ENCODE measurements at regions not wholly inside any gene's neighbourhood (a gene's known extent, or its start where the extent isn't known, plus 50 kb on each side); places are given as distances from the start of the nearest gene placed in this dataset.
"Not testable (repeated sequence)": the region's sequence is repeated elsewhere in the genome, so short reads cannot be mapped to it uniquely, and the experiment has no call there.

DNA sequence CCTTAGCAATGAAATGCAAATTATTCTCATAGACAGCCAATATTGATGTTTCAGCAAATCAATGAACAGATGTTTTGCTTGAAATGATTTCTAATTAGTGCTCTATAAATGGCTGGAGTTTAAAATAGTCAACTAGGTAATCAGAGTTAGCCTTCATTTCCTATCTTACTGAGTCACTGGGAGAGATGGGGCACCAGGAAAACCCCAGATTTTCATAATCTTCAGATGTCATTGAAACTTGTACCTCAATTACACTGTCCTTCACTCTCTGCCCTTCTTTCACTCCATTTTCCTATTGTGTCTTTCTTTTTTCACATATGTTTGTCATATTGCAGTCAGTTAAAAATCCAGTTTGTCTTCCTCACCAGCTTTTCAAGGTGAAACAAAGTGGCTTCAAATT, 92.7 kb downstream of the C12orf75 start:
- DNase-seq: no peak

DNA sequence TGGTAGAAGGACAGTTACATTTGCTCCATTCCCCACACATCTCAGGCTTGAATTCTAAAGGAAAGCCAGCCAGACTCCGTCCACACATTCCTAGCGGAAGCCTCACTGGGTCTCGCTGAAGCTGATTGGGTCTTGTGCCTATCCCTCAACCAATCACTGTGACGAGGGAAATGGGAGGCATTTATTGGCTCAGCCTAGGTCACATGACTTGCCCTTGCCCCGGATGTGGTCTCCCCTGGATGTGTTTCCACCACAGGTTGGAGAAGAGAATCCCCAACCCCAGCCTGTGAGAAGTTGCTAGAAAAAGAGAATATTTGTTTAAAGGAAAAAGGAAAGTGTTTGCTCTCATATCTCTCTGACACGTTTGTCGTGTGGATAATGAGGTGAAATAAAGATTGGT, 93.4 kb downstream of the C12orf75 start:
- DNase-seq: no peak

DNA sequence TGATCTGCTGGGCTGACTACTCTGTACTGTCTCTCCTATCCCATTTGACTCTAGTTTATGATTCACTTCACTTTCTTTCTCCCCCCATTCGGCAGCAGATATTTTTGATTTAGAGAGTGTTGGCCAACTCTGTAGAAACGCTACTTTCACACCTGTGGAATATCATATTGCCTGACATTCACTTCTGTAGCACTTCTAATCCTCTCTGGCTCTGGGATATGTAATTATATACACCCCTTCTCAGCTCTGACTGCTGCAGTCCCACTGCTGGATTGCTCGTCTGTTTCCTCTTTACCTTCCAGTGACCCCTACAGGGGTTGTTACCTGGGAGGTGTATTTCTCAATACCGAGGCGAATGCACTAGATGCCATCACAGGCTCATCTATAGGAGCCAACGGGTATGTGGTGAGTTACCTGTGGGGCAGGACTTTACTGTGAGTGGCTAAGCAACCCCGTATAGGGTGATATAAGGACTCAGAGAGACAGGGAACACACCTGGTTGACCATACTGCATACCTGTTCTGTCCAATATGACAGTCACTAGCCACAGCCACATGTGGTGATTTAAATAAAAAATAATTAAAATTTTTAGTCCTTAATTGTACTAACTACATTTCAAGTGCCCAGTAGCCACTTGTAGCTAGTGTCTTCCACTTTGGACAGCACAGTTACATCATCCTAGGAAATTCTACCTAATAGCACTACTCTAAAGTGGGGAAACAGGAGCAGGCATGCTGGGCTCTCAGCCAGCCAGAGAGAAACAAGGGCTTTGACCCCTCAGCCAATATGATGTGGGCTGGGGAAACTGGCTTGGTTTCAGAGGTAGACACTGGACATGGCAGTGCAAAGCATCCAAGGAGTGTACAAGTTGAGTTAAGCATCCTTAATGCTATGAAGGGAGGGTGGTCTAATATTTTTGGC, 95.0 kb downstream of the C12orf75 start:
- no peak for DNase-seq

DNA sequence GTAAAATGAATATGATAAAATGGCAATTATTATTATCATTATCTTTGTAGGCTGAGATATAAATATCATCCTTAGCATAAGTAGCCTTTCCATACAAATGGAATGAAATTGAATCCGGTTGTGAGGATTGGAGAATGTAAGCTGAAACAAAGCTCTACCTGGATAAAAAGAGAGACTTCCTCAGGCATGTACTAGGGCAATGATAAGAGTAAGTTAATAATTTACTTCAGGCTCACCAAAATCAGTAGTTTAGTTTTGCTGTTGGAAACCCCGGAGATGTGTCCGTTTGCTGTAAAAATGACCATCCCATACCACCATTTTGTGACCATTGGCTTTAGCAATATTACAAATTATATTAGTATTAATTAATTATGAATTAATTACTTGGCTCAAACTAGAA, 96.3 kb downstream of the C12orf75 start:
- DNase-seq: no peak

DNA sequence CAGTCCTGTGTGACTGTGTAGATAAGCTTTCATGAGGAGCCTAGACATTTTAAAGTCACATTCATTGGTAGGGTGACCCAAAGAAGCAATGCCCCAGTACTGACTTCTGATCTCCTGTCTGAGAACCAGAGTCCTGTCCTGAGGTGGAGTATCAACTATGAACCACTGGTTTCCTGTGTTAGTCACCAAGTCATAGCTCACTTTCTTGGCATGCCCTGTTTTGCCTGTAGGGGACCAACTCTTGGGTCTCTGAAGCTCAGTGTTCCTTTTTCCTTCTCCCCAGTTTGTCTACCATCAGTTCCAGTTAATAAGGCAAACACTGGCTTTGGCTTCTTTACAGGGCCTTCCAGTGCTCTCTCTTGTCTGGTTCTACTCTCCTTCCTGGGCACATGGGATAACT, 97.4 kb downstream of the C12orf75 start:
- DNase-seq: peak; percentile 60

DNA sequence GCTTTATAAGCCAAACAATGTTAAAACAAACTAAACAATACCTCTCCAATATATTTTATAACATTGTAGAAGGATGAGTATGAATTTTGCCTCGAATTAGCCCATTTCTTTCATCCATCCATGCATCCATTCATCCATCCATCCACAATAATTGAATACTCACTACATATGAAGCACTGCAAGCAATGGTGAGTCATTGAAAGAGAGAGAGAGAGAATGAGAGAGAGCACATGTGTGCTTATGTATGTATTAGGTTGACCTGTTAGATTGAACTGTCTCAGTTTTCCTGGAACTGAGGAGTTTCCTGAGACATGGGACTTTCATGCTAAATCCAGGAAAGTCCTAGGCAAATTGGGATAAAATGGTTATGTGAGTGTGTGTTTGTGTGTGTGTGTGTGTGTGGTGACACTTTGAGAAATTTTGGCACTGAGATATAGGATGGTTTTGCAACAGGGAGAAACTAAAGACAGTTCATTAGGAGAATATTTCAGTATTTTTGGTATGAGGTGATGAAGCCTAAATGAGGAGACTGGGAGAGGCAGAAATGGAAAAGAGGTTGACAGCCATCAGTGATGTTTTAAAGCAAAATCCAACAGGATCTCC, 98.4 kb downstream of the C12orf75 start:
- no peak for DNase-seq

DNA sequence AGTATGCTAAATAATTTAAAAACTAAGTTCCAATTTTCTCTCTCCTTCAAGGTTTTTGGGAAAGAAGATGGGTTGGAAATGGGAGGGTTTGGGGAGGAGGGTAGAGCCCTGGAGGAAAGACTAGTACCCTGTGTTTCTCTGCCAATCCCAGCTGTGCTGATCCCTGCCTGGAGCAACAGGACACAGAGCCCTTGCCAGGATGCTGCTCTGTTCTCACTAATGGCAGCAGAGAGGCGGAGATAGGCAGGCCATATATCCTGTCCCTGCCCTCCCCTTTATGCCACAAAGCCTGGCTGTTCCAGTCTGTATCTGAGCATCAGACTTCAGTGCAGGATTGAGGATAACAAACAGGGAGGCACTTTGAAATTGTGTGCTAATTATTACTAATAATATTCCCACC, 99.0 kb downstream of the C12orf75 start:
- DNase-seq: no peak

DNA sequence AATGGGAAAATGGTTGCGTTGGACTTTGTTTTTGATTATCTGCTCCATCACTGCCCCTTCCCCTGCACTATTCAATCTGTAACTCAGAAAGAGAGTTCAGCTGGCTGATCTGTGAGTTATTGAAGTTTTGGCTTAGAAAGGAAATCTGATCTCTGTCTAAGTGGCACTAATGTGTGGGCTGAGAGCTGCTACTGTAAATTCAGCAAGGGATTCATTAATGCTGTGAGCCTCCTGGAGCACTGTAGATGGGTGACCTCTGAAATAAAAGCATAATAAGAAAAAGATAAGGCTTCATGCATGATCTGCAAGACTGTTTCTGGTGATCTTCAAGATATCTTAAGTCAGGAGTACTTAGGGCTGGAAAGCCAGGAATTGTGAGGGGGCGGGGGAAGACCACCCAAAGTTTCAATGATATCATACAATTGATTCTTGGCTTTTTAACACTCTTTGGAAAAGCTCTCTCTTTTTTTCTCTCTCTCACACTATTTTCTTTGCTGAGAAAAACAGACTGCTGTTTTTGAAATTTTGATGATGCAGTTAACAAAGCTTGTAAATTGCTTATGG, 101.1 kb downstream of the C12orf75 start:
- DNase-seq: no peak

DNA sequence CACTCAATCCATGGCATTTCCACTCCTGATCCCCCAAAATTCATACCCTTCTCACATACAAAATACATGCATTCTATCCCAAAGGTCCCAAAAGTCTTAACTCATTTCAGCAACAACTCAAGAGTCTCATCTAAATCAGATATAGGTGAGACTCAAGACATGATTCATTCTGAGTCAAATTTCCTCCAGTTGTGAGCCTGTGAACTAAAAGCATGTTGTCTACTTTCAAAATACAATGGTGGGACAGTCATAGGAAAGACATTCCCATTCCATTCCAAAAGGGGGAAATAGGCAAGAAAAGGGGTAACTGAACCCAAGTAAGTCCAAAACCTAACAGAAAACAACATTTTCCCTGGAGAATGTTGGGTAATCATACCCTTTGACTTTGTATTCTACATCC, 103.3 kb downstream of the C12orf75 start:
- DNase-seq: peak; percentile 75

DNA sequence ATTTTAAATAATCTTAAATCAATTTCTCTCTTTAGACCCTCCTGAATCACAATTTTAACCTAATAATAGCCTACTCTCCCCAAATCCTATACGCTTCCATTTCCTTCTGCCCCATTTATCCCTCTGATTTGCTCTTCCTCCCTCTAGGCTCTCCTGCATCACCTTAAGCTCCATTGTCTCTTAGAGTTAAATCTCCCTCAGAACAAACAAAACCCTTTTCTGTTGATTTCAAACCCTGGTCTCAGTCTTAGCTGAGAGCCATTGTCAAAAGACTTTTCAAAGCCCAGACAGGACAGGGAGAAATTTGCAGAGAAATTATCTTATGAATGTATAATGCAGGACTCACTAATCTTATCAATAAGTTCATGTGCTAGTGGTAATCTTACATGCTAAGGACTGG, 106.1 kb downstream of the C12orf75 start:
- DNase-seq: no peak

DNA sequence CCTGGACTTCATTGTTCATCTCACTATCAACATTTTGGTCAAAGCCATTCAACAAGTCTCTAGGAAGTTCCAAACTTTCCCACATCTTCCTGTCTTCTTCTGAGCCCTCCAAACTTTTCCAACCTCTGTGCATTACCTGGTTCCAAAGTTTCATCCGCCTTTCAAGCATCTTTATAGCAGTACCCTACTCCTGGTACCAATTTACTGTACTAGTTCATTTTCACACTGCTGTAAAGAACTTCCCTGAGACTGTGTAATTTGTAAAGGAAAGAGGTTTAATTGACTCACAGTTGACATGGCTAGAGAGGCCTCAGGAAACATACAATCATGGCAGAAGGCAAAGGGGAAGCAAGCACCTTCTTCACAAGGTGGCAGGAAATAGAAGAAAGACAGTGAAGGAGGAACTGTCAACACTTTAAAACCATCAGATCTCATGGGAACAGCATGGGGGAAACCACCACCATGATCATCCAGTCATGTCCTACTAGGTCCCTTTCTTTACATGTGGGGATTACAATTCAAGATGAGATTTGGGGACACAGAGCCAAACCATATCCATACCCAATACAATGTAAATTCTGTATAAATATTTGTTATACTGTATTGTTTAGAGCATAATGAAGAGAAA, 109.7 kb downstream of the C12orf75 start:
- no peak for DNase-seq

DNA sequence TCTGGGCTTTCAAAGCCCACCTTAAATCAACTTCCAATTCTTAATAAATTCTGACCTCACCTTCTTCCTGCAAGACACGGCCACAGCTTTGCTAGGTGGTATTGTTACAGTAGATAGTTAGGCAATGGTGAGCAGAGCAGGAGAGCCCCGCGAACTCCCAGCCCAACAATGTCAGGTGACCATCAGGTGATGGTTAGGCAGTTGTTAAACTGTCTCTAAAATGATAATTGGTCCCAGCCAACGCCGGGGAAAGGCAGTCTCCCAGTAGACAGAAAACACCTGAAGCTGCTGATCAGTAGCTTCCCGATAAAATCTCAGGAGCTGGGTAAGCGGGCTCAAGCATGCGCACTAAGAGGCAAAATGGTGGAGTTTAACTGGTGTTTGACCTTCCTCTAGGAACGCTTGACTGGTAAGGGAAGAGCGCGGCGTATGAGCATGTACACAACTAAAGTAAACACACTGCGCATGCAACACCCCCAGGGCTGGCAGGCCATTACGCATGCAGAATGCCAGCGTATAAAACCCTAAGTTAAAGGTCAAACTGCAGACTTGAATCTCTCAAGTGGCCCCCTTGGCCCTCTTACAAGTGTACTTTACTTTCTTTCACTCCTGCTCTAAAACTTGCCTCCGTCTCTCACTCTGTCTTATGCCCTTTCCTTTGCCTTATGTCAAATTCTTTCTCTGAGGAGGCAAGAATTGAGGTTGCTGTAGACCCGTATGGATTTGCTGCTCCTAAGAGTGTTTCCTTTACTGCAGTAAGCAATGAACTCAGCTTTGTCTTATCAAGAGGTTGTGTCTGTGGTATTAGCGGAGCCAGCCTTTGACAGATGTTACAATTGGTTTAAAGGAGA, 113.5 kb downstream of the C12orf75 start:
- DNase-seq: peak; percentile 22

DNA sequence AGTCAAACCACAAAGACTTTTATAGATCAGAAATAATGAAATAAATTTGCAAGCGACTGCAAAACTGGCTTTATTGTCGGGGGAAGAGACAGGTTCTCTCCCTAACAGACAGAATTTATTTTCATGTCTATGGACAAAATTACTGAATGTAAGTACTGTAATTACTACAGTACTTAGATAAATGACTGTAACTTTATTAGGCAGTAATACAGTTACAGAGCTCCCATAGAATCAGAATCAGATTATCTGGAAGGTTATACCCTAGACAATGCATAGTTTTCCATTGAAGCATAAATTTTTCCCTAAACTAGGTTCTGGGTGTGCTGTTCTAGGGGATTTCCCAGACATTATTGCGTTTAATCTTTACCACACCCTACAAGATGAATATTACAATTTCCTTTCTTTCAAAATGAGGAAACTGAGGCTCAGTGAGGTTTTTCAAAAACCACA, 114.2 kb downstream of the C12orf75 start:
- DNase-seq: peak; percentile 49

DNA sequence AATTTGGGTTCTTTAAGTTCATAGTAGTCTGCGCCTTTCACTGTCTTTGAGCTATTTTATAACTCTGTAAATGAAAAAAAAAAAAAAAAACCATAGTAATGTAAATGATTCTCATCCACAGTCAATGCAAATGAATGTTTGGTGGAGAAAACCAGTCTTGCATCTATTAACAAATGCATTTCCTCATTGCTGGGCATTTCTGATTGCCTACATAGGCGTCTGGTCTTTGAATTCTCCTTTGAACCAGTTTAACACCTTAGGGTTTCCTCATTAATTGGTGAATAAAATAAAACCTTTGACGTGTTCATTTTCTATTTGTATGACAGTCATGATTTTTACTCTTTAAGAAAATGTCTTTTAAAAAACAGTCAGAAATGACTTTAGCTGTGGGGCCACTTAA, 114.8 kb downstream of the C12orf75 start:
- no peak for DNase-seq

DNA sequence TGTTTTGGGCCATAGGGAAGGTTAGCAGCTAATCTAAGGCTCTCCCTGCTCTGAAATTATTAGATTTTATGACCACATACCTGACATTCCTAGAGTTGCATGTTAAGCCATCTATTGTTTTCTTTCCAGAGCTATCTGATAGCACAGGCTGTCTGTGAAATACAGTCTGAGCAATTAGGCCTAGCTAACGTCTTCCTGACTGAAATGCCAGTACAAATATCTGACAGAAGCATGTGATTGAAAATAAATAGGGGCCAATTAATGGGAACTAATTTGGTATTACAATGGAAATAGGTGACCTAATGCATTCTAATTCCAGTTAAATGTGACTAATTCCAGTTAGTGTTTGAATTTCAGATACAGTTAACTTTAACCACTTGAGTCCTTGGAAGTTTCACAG, 115.2 kb downstream of the C12orf75 start:
- DNase-seq: peak; percentile 75

DNA sequence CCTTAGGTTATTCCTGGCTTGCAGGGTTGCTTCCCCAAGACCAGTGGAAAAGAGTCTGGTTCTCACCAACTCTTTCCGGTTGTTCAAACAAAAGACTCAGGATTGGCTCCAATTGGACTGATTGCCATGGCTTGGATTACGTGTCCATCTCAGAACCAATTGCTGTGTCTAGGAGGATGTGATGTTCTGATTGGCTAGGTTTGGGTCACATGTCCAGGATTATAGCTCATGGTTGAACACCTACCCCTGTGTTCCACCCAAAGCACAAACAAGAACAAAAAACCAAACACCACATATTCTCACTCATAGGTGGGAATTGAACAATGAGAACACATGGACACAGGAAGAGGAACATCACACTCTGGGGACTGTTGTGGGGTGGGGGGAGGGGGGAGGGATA, 116.0 kb downstream of the C12orf75 start:
- DNase-seq: not testable (repeated sequence)

DNA sequence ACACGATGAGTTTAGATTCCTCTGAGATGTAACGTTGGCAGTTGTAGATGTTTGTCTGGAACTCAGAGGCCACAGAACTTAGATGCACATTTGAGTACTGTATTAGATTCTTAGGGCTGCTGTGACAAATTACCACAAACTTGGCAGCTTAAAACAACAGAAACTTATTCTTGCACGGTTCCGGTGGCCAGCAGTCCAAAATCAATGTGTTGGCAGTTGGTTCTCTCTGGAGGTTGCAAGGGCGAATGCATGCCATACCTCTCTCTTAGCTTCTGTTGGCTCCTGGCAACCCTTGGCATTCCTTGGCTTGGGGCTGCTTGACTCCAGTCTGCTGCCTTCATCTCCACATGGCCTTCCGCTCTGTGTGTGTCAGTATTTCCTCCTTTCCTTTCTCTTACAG, 118.9 kb downstream of the C12orf75 start:
- DNase-seq: no peak

DNA sequence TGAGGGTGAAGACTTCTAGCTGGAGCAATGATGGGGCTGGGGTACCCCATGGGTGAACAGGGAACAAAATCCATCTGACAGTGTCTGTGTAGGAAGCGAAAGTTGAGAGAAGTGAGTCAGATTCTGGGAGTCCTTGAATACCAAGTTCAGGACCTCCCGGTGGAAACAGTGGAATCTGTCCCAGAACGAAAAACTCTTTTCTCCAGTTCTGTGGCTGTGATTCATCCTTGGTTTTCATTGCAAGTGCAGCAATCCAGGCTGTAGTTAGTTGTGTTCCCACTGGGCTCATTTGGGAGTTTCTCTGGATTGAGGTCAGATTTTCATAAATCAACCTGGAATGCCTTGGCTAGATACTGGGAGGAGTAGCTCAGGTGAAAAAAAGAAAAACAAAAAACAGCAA, 120.7 kb downstream of the C12orf75 start:
- peak; percentile 85 for DNase-seq

DNA sequence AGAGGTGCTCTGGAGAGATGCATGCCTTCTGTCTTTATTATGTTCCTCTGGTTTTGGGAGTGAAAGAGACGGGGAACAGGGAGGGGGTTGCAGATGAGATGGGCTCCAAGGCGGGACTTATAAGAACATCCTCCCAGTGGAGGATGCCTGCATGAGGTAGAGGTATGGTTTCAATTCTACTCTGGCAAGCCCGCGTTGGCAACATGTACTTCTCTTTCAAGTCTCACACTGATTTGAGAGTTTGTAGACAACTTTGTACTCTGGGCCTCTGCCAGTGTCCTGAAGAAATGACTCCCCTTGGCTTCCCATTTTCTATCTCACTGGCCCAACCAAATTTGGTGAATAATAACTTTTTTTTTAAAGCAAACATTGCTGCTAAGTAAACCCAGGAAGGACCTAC, 121.3 kb downstream of the C12orf75 start:
- no peak for DNase-seq

DNA sequence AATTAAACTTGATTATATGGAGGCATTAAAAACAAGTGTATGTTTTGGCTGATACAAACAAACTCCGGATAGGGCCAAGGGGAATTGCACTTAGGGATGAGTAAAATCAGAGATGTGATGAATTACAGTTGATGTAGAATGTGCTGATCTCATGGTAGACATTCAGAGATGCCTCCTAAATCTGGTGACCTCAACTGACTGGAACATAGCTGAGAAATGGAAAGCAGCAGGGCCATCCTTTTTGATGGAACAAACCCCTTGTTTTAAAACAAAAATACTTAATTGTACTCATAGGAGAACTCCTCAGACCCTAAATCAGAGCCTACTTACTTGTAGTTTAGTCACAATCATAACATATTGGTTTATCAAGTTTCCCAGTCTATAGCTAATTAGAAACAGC, 122.8 kb downstream of the C12orf75 start:
- no peak for DNase-seq

DNA sequence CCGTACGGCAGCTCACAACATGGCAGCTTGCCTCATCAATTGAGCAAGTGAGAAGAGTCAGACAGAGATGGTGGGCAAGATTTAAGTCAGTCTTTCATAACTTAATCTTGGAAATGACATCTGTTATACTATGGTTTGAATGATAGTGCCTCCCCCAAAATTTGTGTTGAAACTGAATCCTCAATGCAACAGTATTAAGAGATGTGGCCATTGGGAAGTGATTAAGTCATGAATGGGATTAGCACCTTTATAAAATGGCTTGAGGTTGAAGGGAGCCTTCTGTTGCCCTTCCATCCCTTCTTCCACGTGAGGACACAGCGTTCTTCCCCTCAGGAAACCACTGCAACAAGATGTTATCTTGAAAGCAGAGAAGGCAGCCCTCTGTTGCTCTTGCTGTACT, 124.2 kb downstream of the C12orf75 start:
- DNase-seq: no peak

DNA sequence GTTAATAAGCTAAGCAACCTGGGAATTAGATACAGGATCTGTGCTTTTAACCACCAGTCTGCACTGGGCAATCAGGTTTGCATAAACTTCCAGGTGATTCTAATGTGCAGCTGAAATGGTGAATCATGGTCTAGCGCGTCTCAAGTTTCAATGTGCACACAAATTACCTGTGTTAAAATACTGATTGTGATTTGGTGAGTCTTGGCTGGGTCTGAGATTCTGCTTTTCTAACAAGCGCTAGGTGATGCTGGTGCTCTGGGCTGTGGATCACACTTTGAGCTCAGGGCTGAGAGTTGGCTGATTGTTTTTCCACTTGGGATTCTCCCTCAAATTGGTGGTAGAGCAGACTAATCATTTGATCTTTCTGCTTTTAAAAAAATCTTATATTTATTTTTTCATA, 124.8 kb downstream of the C12orf75 start:
- DNase-seq: no peak

DNA sequence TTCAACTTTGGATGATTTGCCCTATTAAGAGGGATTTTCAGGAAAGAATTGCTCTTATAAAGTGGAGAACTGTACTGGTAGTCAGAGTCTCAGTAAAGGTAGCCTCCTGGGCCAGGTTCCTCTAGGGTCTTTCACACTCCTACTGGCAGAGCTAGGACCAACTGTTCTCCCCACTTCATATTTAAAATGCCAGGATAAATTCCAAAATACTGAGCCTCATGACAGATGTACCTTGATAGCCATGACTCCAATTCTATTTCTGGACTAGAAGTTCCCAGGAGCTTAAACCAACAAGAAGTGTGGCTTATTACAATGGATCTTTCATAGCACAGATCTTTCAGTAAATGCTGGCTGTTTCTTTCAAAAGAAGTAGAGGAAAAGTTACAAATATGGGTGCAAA, 126.5 kb downstream of the C12orf75 start:
- DNase-seq: no peak
